ENCODE measurements at regions not wholly inside any gene's neighbourhood (a gene's known extent, or its start where the extent isn't known, plus 50 kb on each side); places are given as distances from the start of the nearest gene placed in this dataset.

DNA sequence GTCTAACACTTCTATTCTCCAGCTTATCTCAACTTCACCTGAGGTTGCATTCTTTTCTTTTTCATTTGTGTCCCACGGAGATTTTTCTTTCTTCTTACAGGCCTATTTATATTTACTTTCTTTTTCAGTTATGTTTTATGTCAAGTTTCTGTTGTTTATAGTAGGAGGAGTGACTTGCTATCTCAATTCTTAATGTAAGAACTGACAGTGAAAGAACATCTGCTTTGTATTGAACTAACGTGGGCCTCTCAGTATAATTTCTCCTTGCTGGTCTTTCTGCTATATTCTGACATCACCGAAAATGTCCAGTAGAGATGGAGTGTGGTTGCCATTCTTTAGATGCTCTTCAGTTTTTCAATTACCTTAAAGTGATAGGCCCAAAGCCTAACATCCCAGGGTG lies 521.7 kb downstream of the EPM2A start:
- in situ Hi-C loops (cut with HindIII; ENCODE audit: low pct_ligation_motif_present, low pct_unique_long_range_greater_than_20kb, low sequenced_read_pairs) = no loop called here
- DNase-seq = no peak

DNA sequence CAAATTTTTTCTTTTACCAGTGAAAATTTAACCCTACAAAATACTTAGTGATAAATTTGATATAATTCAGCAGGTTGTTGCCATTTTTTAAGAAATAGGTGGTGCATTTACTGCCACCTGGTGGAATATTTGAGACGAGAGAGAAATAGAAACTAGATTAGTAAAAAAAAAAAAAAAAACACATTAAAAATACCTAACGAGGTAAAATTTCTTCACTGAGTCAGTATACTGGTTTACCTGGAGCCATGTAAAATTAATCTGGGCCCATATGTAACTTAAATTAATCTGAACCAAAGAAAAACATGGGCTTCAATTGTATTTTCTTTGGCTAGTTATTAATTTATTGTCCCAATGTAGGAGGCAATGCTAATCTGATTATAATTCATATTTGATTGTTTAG lies 520.8 kb downstream of the EPM2A start:
- in situ Hi-C loops (cut with HindIII; ENCODE audit: low pct_ligation_motif_present, low pct_unique_long_range_greater_than_20kb, low sequenced_read_pairs) = no loop called here
- peak; percentile 42 for DNase-seq

DNA sequence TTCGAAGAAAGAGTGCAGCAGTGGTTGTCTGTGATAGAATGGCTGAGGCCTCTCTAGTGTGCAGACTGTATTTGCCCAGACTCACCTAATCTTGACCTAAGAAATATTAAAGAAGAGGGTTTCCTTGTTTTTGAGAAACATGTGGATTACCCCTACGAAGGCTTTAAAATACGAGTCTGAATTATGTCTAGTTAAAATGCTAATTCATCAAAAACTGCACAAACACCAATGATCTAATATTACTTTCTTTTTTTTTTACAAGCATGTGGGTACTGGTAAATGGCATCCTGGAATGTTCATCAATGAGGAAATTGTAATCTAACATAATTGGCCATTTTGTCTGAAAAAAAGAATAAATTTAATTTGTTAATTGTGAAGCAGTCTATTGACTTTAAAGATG lies 510.9 kb downstream of the EPM2A start:
- in situ Hi-C loops (cut with HindIII; ENCODE audit: low pct_ligation_motif_present, low pct_unique_long_range_greater_than_20kb, low sequenced_read_pairs) = no loop called here
- no peak for DNase-seq

DNA sequence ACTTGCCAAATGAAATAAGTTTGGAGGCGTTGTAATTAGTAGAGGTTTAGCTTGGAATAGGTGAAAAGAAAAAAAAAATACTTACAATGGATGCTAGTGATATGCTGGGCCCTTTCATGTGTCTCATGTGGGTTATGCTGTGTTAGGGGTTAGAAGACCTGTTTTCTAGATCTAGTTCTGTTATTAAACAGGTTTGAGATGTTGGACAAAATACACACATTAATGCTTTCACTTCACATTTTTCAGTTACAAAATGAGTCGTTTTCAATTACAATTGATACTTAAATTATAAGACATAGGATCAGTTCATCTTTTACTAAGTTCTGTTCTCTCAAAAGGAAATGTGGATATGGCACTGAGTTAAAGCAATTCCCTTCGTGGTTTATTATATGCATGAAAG lies 509.8 kb downstream of the EPM2A start:
- no peak for DNase-seq
- in situ Hi-C loops (cut with HindIII; ENCODE audit: low pct_ligation_motif_present, low pct_unique_long_range_greater_than_20kb, low sequenced_read_pairs) = no loop called here

DNA sequence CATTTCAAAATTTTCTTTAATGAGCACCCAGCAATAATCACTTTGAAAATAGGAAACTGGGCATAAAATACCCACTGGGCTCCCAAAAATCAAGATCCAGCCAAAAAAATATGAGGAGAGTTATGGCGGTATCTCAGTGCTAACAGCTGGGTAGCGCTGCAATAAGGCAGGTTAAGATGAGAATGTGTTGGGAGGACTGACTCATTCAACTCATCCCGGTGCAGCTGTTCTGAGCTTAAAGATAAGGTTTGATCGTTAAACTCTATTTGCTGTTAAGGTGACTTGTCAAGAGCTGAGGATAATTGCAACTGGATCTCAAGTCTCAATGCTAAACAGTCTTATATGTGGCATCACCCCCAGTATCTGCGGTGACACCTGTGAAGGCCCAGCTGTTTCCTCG lies 507.7 kb downstream of the EPM2A start:
- in situ Hi-C loops (cut with HindIII; ENCODE audit: low pct_ligation_motif_present, low pct_unique_long_range_greater_than_20kb, low sequenced_read_pairs) = no loop called here
- no peak for DNase-seq

DNA sequence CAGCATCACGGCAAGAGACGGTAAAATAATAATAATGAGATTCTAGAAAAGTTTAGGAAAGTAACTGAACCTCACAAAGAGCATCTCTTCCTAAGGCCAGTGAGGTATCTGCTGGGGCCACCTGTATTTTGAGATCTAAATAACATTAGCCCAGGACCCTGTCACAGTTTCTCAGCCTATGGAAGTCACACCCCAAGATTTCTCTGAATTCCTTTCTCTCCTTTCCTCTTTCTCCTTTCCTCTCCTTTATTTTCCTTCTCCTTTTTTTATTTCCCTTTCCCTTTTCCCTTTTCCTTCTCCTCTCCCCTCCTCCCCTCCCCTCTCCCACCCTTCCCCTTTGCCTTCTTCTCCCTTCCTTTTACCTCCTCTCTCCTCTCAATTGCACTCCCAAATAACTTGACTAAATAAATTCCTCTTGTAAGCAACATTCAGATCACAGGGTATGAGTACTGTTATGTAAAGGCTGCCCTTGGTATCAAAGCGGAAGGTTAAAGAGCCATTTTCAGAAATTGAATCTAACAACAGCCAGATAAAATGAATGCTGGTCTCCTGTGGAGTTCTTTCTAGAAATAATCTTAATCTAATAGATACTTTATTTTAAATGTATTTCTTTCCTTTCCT lies 506.2 kb downstream of the EPM2A start:
- DNase-seq = no peak
- in situ Hi-C loops (cut with HindIII; ENCODE audit: low pct_ligation_motif_present, low pct_unique_long_range_greater_than_20kb, low sequenced_read_pairs) = no loop called here

DNA sequence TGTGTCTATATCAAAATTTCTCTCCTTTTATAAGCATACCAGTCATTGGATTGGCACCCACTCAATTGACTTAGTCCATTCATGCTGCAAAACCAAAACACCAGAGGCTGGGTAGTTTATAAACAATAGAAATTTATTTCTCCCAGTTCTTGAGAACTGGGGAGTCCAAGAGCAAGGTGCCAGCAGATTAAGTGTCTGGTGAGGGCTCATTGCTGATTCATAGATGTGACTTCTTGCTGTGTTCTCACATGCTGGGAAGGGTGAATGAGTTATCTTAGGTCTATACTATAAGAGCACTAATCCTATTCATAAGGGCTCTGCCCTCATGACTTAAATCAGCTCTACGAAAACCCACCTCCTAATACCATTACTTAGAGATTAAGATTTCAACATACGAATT lies 501.4 kb downstream of the EPM2A start:
- in situ Hi-C loops (cut with HindIII; ENCODE audit: low pct_ligation_motif_present, low pct_unique_long_range_greater_than_20kb, low sequenced_read_pairs) = no loop called here
- no peak for DNase-seq

DNA sequence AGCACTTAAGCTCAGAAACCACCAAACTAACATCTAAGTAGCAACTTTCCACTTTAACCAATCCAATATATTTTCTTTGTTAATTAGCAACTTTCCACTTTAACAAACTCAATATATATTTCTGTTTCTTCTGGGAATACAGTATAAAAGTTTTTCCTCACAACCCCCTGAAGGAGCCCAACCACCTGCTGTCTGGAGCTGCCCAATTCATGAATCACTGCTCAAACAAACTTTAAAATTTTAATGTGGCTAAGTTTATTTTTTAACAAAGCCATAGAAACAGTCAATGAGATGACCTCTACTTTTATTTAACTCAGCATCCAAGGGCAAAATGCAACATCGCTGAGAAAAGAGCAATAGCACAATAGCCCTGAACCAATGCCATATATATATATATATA lies 500.1 kb downstream of the EPM2A start:
- in situ Hi-C loops (cut with HindIII; ENCODE audit: low pct_ligation_motif_present, low pct_unique_long_range_greater_than_20kb, low sequenced_read_pairs) = no loop called here
- DNase-seq = no peak

DNA sequence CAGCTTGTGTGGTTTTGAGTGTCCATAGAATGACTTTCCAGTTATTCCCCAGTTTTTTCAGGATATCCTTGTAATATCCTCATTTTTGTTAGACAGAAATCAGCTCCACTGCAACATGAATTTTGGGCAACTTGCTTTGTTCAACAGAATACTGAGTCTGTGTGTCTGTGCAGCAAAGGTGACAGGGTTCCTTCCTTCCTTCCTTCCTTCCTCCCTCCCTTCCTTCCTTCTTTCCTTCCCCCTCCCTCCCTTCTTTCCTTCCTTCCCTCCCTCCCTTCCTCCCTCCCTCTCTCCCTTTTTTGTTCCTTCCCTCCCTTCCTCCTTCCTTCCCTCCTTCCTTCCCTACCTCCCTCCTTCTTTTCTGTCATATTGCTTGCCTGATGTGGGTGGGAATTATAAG lies 496.5 kb downstream of the EPM2A start:
- in situ Hi-C loops (cut with HindIII; ENCODE audit: low pct_ligation_motif_present, low pct_unique_long_range_greater_than_20kb, low sequenced_read_pairs) = no loop called here

DNA sequence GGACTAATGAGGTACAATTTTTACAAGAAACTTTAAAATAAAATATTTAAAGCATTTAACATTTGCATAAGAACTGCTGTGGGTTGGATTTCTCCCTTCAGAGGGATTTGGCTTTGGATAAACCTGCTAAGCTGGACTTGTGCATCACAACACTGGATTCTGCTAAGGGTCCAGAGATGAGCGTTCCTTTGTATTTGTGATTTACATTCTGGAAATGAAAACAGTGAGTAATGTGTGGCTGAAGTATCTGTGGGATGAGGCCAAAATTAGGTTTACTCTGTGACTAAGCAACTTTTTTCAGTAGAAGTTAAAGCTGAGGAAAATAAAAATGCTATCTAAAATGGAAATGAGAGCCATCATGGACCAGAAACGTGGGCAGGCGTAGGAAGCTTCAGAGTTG lies 494.3 kb downstream of the EPM2A start:
- no peak for DNase-seq
- in situ Hi-C loops (cut with HindIII; ENCODE audit: low pct_ligation_motif_present, low pct_unique_long_range_greater_than_20kb, low sequenced_read_pairs) = no loop called here

More for the DNA sequence above, 496.5 kb downstream of the EPM2A start:
- no peak for DNase-seq

DNA sequence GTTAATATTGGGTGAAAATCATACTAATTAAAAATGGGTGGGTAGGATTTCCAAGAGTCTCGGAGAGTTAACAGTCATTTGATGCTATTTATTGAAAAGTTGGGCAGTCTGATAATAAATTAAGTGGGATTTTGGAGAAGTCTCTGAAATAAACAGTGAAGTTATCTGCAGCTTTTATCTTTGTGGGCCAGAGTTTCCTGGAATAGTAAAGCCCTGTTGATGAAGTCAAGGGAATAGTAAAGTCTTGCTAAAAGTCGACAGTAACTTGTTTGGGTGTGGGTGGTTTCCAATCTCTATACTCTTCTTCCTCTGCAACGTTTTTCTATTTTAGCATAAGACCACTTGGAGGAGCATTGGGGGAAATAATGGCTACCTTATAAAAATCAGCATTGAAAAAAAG lies 493.6 kb downstream of the EPM2A start:
- no peak for DNase-seq
- in situ Hi-C loops (cut with HindIII; ENCODE audit: low pct_ligation_motif_present, low pct_unique_long_range_greater_than_20kb, low sequenced_read_pairs) = no loop called here

DNA sequence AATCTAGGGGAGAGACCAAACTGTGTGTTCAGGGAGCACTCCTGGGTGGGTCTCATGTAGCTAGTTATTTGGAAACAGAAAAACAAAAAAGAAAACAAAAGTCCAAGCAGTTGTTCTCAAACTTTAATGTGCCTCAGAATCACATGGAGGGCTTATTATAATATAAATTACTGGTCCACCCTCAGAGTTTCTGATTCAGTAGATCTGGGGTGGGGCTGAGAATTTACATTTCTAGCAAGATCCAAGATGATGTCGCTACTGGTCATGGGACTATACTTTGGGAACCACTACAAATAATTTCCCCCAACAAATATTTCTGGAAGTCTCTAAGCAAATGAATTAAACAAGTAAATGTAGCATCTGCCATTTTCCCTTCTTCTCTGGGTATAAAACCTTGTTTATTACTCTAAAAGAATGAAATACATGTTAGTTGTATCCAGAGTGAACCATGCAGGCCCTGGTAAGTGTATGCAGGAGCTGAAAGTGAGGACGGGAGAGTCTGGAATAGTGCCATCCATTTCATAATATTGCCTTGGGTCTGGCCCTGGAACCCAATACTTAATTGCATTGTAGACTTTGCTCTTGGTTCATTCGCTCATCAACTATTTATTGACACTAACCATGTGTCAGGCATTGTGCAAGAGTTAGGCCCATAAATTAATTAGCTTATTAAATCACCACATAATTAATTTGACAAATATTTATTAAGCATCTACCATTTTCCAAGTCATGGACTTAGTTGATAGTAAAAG lies 490.8 kb downstream of the EPM2A start:
- in situ Hi-C loops (cut with HindIII; ENCODE audit: low pct_ligation_motif_present, low pct_unique_long_range_greater_than_20kb, low sequenced_read_pairs) = no loop called here
- DNase-seq = no peak

DNA sequence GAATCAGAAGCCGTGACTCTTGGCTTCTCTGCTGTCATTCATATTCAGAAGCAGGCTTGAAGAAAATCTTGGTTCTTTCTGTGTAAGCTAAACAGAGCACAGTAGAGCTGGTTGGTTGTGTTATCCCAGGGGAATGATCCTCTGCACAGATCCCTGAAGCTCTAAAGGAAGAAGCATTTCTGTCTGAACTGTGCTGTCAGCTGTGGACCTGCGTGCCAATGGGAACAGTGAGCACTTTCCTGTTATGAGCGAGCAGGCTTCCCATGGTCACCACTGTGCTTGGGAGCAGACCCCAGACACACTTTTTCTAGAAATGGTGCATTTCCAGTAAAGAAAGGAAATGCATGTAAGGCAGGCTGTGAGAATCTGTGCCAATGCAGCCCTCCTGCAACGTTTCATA lies 490.2 kb downstream of the EPM2A start:
- in situ Hi-C loops (cut with HindIII; ENCODE audit: low pct_ligation_motif_present, low pct_unique_long_range_greater_than_20kb, low sequenced_read_pairs) = no loop called here

DNA sequence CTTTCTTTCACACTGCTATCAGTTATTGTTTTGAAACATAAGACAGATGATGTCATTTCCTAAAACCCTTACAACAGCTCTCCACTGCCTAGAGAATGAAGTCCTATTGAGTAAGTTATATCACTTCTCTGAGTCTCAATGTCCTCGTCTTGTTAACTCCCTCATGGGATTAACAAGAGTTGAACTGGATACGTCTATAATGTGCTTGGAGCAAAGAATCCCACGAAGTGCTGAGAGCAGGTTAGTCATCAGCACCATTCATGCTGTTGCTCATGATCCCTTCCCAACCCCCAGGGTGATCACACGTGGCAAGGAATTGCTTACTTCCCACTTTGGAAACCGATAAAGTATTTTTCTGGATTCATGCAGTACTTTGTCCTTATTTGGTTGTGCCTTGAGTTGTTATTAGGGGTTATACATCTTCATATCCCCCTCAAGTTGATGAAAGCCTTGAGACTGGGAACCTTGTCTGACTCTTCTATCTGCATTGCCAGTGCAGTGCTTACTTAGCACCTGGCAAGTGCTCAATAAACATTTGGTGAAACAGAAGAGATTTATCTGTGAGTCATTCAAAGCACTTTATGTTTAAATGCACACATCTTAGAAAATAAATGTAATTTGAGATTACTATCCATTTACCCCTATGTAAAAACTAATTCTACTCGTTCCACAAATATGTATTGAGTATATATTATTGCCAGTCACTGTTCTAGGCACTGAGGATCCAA lies 487.5 kb downstream of the EPM2A start:
- in situ Hi-C loops (cut with HindIII; ENCODE audit: low pct_ligation_motif_present, low pct_unique_long_range_greater_than_20kb, low sequenced_read_pairs) = no loop called here
- no peak for DNase-seq

More for the DNA sequence above, 490.2 kb downstream of the EPM2A start:
- no peak for DNase-seq

DNA sequence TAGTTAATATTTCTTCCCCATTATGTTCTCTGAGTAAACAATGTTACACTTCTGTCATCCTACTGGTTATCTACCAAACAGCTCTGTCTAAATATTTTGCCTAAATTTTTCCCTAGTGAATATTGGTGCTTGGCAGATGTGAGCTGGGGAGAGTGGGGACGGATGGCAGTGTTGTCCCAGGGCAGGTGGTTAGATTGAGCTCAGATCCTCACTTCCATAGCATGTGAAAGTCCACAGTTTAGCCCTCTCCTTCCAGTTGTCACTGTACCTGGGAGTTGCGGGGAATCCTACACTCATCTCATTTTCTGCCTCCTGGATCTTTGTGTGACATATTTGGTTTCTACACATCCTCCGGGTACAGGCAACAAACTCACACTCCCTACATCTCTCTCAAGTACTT lies 484.9 kb downstream of the EPM2A start:
- in situ Hi-C loops (cut with HindIII; ENCODE audit: low pct_ligation_motif_present, low pct_unique_long_range_greater_than_20kb, low sequenced_read_pairs) = no loop called here
- DNase-seq = no peak

DNA sequence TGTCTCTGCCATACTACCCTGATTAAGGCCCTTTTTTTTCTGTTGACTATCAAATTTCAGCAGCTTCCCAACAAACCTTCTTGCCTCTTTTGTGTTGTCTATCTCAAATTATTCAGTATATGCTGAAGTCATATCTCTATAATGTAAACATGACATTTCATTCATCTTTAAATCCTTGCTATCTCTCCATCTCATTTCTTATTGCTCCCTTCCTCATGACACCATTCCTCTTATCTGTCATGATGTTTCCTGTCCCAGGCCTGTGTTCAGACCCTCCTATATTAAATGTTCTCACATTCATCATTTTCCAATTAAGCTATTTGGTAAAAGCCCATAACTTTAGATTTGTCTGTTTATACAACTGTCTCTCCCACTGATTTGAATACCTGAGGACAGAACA lies 482.6 kb downstream of the EPM2A start:
- no peak for DNase-seq
- in situ Hi-C loops (cut with HindIII; ENCODE audit: low pct_ligation_motif_present, low pct_unique_long_range_greater_than_20kb, low sequenced_read_pairs) = no loop called here

DNA sequence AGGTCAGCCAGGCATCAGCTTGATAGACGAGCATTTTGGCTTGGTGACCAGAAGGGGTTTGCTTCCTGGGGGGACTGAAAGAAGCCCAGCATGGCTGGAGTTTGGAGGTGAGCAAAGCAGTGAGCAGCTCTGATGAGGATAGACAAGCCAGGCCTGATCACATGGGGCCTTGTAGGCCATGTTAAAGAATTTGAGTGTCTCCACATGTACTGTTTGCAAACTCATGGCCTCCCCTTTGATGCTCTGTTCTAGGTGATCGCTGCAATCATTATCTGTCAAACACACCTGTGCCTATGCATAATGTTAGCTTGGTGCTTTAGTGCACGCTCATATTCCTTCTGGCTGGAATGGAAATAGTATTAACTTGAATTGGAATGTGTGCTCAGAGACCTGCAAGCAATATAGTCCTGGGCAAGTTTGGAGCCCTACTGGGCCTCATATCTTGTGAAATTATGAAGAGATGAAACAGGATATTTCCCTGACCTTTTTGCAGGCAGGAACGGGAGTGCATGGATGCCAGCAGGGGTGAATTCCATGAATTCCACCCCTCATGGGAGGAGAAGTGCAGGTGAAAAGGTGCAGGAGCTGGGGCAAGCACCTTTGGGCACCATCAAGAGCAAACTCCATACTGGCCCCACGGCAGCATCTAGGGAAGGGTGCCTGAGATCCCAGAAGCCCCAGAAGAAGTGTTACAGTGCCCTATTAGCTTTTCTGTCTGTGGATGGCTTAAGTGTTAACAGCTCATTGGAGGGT lies 480.5 kb downstream of the EPM2A start:
- DNase-seq = no peak
- in situ Hi-C loops (cut with HindIII; ENCODE audit: low pct_ligation_motif_present, low pct_unique_long_range_greater_than_20kb, low sequenced_read_pairs) = no loop called here

DNA sequence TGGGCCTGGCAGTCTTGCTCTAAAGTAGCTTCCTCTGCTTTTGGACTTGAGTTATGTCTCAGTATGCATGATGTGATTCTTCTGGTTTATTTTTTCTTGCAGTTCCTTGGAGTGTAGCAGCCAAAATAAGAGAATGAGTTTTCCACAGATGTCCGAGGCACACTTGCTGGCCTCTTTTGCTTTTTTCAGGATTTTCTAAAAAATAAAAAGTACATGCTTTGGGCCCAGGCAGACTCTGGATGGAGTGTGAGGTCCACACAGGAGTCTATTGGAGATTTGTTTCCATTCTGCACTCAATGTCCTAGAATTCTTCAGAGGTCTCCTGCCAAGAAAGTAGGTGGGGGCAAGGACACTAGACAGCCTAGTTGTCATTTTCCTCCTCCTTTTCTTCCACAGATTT lies 477.6 kb downstream of the EPM2A start:
- no peak for DNase-seq

DNA sequence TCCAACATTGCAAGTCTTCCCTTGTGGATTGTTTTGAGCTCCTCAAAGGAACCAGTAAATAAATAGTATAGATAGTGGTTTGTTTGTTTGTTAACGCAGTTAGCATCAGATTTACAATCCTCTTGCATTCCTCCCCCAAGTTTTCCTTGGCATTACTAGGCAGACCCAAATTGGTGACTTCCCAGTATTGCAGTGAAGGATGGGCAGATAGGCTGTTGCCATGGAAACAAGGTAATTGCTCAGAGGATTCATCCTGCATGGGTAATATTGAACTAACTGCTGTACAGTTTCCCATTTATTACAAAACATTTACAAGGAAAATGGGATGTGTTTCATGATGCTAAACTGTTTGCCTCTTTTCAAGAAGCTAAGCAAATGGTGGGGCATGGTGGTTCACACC lies 477.2 kb downstream of the EPM2A start:
- in situ Hi-C loops (cut with HindIII; ENCODE audit: low pct_ligation_motif_present, low pct_unique_long_range_greater_than_20kb, low sequenced_read_pairs) = no loop called here
- no peak for DNase-seq

More for the DNA sequence above, 477.6 kb downstream of the EPM2A start:
- in situ Hi-C loops (cut with HindIII; ENCODE audit: low pct_ligation_motif_present, low pct_unique_long_range_greater_than_20kb, low sequenced_read_pairs) = no loop called here

All from ACHN (cell line).